ENCODE measurements at regions not wholly inside any gene's neighbourhood (a gene's known extent, or its start where the extent isn't known, plus 50 kb on each side); places are given as distances from the start of the nearest gene placed in this dataset.

- DNase-seq, result no peak
These were observed 671.3 kb downstream of the PRELID2 start for GRCh38 chr5:145163876-145164275.

GRCh38 chr5:145162626-145163025 lies 672.5 kb downstream of the PRELID2 start:
- no peak for DNase-seq

GRCh38 chr5:145161391-145161790 lies 673.8 kb downstream of the PRELID2 start:
- DNase-seq, result no peak

- DNase-seq, result no peak
These were observed 674.5 kb downstream of the PRELID2 start for GRCh38 chr5:145160679-145161078.

GRCh38 chr5:145158730-145159129 lies 676.4 kb downstream of the PRELID2 start:
- no peak for DNase-seq

- no peak for DNase-seq
These were observed 677.3 kb downstream of the PRELID2 start for GRCh38 chr5:145157841-145158240.

- DNase-seq, result no peak
These were observed 693.6 kb downstream of the PRELID2 start for GRCh38 chr5:145141534-145141933.

- DNase-seq, result no peak
These were observed 704.1 kb downstream of the PRELID2 start for GRCh38 chr5:145130996-145131395.

- DNase-seq, result no peak
These were observed 705.3 kb downstream of the PRELID2 start for GRCh38 chr5:145129797-145130196.

- DNase-seq, result no peak
These were observed 710.3 kb downstream of the PRELID2 start for GRCh38 chr5:145124806-145125205.

- DNase-seq, result no peak
These were observed 716.5 kb downstream of the PRELID2 start for GRCh38 chr5:145118611-145119010.

GRCh38 chr5:145118127-145118526 lies 717.0 kb downstream of the PRELID2 start:
- DNase-seq, result no peak

GRCh38 chr5:145117285-145117684 lies 717.9 kb downstream of the PRELID2 start:
- no peak for DNase-seq

GRCh38 chr5:145111420-145111819 lies 723.7 kb downstream of the PRELID2 start:
- DNase-seq, result no peak

GRCh38 chr5:145110834-145111233 lies 724.3 kb downstream of the PRELID2 start:
- DNase-seq, result no peak

GRCh38 chr5:145110181-145110580 lies 725.0 kb downstream of the PRELID2 start:
- DNase-seq, result no peak

- DNase-seq, result no peak
These were observed 729.8 kb downstream of the PRELID2 start for GRCh38 chr5:145105384-145105783.

- DNase-seq, result no peak
These were observed 731.0 kb downstream of the PRELID2 start for GRCh38 chr5:145104106-145104505.

- peak; percentile 3 for DNase-seq
These were observed 733.9 kb downstream of the PRELID2 start for GRCh38 chr5:145101246-145101645.

GRCh38 chr5:145090115-145090514 lies 745.0 kb downstream of the PRELID2 start:
- DNase-seq, result no peak

GRCh38 chr5:145084834-145085233 lies 750.3 kb downstream of the PRELID2 start:
- no peak for DNase-seq

- DNase-seq, result no peak
These were observed 758.1 kb downstream of the PRELID2 start for GRCh38 chr5:145077028-145077427.

GRCh38 chr5:145076040-145076439 lies 759.1 kb downstream of the PRELID2 start:
- DNase-seq, result no peak

- no peak for DNase-seq
These were observed 762.3 kb downstream of the PRELID2 start for GRCh38 chr5:145072889-145073288.

GRCh38 chr5:145068721-145069120 lies 766.4 kb downstream of the PRELID2 start:
- no peak for DNase-seq

All from hematopoietic multipotent progenitor cell treated with erythropoietin and hydrocortisone succinate and interleukin-3 and kit ligand, for 6 days (in vitro differentiated cells).